ENCODE measurements at regions not wholly inside any gene's neighbourhood (a gene's known extent, or its start where the extent isn't known, plus 50 kb on each side); places are given as distances from the start of the nearest gene placed in this dataset.

- Mint-ChIP-seq H3K4me1 (no peaks in the 10 kb centered on the region), H3K27me3 (ENCODE audit: low read depth) (no peaks in the 10 kb centered on the region), H3K36me3 (ENCODE audit: insufficient read depth in 1 of 3, low read depth in 3 of 3) (no peaks in the 10 kb centered on the region), H3K27ac (no peak overlapping the region), H3K4me3 (no peak overlapping the region), H3K9me3 (no peaks in the 10 kb centered on the region)
- H2BK5ac ChIP-seq (ENCODE audit: insufficient read length, low read length) = no peak overlapping the region
- no peak overlapping the region for H3K14ac ChIP-seq (ENCODE audit: insufficient read depth, low read length)
- H2BK12ac ChIP-seq (ENCODE audit: insufficient read length, low read depth, low read length) = no peak overlapping the region
- no peak overlapping the region for H2BK15ac ChIP-seq (ENCODE audit: low read depth, low read length)
- no peak overlapping the region for H3K4ac ChIP-seq (ENCODE audit: low read depth, low read length)
- no peaks in the 10 kb centered on the region for H3K4me1 ChIP-seq (ENCODE audit: insufficient read depth, low read length)
- no peak overlapping the region for H4K5ac ChIP-seq (ENCODE audit: insufficient read length, low read depth, low read length)
- H3K79me2 ChIP-seq (ENCODE audit: insufficient read depth, low read length) = no peaks in the 10 kb centered on the region
- no peak overlapping the region for H2BK120ac ChIP-seq (ENCODE audit: low read depth, low read length, poor library complexity, severe bottlenecking)
- no peaks in the 10 kb centered on the region for H3K23me2 ChIP-seq (ENCODE audit: insufficient read length, low read depth, low read length, poor library complexity, severe bottlenecking)
- H3K27ac ChIP-seq (ENCODE audit: insufficient read length, low read depth, low read length) = no peak overlapping the region
- H3K56ac ChIP-seq (ENCODE audit: insufficient read length, low read depth, low read length) = no peak overlapping the region
- H3T11ph ChIP-seq (ENCODE audit: low read length) = no peak overlapping the region
- no peak overlapping the region for H4K8ac ChIP-seq (replicated peaks; ENCODE audit: insufficient read length, low read depth, low read length)
- no peak overlapping the region for H3K18ac ChIP-seq (ENCODE audit: insufficient read length, low read depth, low read length)
- no peak overlapping the region for H3K9ac ChIP-seq (ENCODE audit: extremely low read depth, insufficient read length, low read length)
- H3K27me3 ChIP-seq (ENCODE audit: insufficient read depth, low read length) = no peaks in the 10 kb centered on the region
- H3K9me3 ChIP-seq (ENCODE audit: control insufficient read depth, low read depth, low read length) = no peaks in the 10 kb centered on the region
- H4K20me1 ChIP-seq (ENCODE audit: control insufficient read depth, insufficient read depth, insufficient read length) = no peaks in the 10 kb centered on the region
- H3K79me1 ChIP-seq (ENCODE audit: insufficient read depth, low read depth, low read length, poor library complexity, severe bottlenecking) = no peaks in the 10 kb centered on the region
- no peak for DNase-seq
- no peak overlapping the region for H2AK5ac ChIP-seq (ENCODE audit: insufficient read length, low read length)
- WGBS (ENCODE audit: extremely low coverage, insufficient read length, low lambda C conversion rate) = no CpG with 5 or more reads among the region's 2 CpGs
- no peak overlapping the region for H2BK20ac ChIP-seq (ENCODE audit: low read depth, low read length, poor library complexity, severe bottlenecking)
- H3K23ac ChIP-seq (ENCODE audit: insufficient read length, low read depth, low read length) = no peak overlapping the region
- H2AFZ ChIP-seq (ENCODE audit: low read length) = no peak overlapping the region
- no peak for TF ChIP-seq CTCF (conservative IDR thresholded peaks at IDR 0.05)
- no peak overlapping the region for H4K91ac ChIP-seq (ENCODE audit: insufficient read length, low read depth, low read length)
- no peak overlapping the region for H3K4me2 ChIP-seq (ENCODE audit: insufficient read depth, insufficient read length, low read length)
Measured at GRCh38 chr4:117574085-117574484, 460.2 kb upstream of the NDST3 start.

All from H9 (cell line).